HG02610 (cell line): ENCODE measurements at regions not wholly inside any gene's neighbourhood (a gene's known extent, or its start where the extent isn't known, plus 50 kb on each side); places are given as distances from the start of the nearest gene placed in this dataset.

Experiments
- ATAC-seq: cut with Tn5 transposase; IDR thresholded peaks from one replicate; pipeline ENCODE4 v1.9.1; 2021; ENCODE audit warnings: mild to moderate bottlenecking, moderate library complexity; ENCODE audit not compliant: unreplicated experiment

- ATAC-seq: peak; percentile 8
Observed at GRCh38 chr2:143968860-143969259, 551.1 kb downstream of the ZEB2 start.

- ATAC-seq: peak; percentile 80
Observed at GRCh38 chr2:143968360-143968759, 551.6 kb downstream of the ZEB2 start.

DNA sequence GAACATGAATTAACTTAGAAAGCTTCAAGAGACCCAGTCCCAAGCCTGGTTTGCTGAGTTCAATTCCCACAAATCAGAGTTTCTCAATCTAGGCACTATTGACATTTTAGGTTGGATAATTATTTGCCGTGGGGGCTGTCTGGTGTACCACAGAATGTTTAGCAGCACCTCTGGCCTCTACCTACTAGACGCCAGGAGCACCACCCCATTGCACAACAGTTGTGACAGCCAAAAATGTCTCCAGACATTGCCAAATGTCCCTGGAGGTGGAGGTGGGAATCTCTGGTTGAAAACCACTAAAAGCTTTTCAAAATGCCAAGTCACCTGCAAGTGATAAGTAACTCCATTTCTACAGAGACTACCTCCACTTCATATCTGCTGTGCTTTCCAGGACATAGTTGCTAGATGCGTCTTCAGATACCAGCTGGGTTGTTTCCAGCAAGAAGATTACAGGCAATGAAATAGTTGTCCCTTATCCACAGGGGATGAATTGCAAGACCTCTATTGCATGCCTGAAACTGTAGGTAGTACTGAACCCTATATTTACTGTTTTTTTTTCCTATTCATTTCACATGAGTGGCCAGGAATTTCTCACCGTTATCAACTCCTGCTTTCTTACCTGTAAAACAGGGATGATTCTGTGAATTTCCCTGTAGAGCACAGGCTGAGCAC is 554.3 kb downstream of the ZEB2 start:
- ATAC-seq: no peak

DNA sequence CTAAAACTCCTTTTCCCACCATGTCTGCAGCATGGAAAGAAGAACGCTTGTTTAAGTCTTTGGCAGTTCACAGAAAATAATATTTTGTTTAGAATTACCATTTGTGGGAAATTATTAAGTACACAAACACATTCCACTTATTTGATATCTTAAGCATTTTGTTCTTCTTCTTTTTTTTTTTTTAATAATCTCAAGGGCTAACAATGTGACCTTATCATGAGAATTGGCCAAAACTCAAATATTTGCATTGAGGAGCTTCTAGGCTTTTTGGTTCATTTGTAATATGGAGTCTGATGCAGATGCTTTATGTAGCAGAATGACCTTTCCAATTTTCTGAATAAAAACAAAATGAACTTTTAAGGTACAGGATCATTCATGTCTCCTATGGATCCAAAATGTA is 555.0 kb downstream of the ZEB2 start:
- ATAC-seq: no peak

DNA sequence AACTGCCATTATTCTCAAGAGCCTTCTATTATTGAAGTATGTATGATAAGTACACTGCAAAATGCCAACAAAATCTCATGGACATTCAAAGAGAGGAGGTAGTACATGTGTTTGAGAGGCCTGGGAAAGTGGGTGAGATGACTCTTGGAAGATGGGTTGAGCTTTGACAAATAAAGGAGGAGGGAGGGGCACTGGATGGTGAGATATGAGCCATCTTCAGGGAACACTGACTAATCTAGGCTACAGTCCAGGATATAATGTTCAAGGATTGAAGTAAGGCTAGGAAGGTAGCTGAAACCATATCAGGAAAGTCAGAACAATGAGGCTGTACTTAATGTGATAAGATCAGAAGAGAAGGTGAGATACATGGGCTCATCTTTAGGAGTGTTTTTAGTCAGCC is 559.7 kb downstream of the ZEB2 start:
- no peak for ATAC-seq

DNA sequence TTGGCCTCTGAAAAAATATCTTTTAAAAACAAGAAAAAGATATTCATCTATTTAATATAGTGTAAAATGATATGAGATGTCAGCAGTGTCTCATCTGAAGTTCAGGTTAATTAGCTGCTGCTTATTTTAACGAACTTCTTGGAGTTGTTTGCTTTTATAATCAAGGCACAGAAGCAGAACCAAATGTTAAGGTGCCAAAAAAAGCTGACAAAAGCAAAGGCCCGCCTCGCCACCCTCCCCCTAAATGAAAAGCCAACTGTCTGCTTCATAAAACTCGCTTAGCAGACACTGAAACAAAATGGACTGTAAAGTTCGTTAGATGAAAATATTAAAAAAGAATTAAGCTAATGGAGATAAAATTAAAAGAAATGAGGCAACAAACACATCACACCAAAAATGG is 562.6 kb downstream of the ZEB2 start:
- ATAC-seq: no peak

- ATAC-seq: no peak
Observed at GRCh38 chr2:143955401-143956065, 564.4 kb downstream of the ZEB2 start.

GRCh38 chr2:143954844-143955243 is 565.1 kb downstream of the ZEB2 start:
- ATAC-seq: no peak

- ATAC-seq: no peak
Observed at GRCh38 chr2:143954186-143954585, 565.7 kb downstream of the ZEB2 start.

GRCh38 chr2:143953451-143954030 is 566.4 kb downstream of the ZEB2 start:
- ATAC-seq: no peak

DNA sequence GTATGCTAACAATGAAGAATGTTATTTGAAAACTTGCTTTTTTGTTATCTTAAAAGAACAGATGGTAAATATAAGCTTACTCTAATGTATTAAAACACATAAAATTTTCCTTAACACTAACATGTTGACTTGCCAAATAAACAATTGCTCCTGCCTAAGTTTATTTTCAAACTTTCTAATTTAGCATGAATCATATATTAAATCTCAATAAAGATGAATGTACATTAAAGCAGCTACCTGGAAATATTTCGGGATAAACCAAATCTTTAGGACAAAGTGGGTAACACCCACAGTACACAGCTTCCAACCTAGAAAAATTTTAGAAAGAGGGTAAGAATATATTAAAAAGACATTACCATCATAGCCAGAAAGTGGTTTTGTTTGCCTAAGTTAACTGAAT is 567.4 kb downstream of the ZEB2 start:
- ATAC-seq: no peak

- no peak for ATAC-seq
Observed at GRCh38 chr2:143950704-143951103, 569.2 kb downstream of the ZEB2 start.

DNA sequence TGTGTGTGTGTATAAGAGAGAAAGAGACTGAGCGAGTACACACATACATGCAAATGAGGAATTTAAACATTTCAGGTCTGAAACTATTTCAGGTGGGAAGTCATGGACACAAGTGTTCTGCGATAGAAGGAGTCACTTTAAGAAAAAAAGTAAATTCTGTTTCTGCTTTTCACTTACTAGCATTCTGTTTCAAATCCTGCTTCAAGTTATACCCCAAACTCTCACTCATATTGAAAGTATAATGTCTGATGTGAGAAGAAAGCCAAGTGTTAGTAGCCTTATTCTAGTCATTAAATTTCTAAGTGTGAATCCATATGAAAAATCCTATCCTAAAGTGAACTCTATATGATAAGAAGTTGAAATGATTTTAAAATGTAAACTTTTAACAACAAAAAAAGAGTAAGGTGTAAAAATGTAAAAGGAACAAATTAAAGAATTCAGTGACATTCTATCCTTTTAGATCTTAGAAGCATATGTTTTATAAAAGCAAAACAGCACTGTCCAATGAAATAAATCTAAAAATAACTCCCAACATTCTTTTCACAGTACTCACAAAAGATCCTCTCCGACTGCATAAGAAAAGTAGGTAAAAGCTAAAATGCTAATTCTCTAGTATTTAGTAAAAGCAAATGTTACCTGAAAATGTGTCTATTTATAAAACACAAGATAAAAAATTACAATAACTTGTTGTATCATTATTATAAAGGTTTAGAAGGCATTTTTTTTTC is 570.6 kb downstream of the ZEB2 start:
- ATAC-seq: peak; percentile 61

- no peak for ATAC-seq
Observed at GRCh38 chr2:143948710-143949109, 571.2 kb downstream of the ZEB2 start.

DNA sequence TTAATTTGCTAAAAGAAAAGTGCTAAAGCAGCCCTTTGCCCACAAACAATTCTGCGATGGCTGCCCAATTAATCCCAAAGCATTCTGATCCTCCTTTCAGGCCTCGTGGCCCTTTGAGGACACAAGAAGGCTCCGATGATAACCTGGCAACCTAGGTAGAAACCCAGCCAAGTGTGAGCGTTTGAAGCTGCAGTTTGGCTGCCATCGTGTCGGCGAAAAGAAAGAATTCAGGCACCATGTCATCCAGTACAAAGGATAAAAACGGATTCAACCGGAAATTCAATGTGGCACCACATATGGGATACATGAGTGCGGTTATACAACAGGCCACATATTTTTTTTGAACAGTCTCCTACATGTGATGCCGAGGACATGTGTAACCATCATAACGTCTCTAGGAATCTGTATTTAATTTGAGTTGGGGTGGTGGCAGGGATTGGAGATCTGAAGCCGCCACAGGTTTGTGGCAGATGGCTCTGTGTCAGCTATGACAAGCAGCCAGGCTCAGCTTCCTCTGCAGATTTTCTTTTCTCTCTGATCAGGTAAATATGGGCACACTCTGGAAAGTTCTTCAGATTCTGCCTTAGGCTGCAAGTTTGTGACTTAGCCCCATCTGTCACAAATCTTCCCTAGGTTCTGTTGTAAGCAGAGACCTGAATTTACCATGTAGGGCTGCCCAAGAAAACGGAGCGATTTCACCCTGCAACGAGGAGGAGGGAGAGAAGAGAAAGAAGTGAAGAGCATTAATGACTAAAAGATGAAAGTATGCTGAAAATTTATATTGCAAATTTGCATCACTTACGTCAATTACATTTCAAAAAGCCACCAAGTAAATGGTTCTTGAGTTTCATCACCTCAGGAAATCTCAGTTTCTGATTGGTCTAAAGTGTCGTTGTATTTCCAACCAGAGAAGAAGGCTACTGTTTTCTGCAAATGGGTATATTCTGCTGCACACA is 573.2 kb downstream of the ZEB2 start:
- no peak for ATAC-seq

- no peak for ATAC-seq
Observed at GRCh38 chr2:143942486-143942885, 577.4 kb downstream of the ZEB2 start.

- no peak for ATAC-seq
Observed at GRCh38 chr2:143940720-143941119, 579.2 kb downstream of the ZEB2 start.

GRCh38 chr2:143939626-143940330 is 580.1 kb downstream of the ZEB2 start:
- no peak for ATAC-seq

- no peak for ATAC-seq
Observed at GRCh38 chr2:143937723-143938350, 582.1 kb downstream of the ZEB2 start.
